ENCODE measurements at regions not wholly inside any gene's neighbourhood (a gene's known extent, or its start where the extent isn't known, plus 50 kb on each side); places are given as distances from the start of the nearest gene placed in this dataset.

DNA sequence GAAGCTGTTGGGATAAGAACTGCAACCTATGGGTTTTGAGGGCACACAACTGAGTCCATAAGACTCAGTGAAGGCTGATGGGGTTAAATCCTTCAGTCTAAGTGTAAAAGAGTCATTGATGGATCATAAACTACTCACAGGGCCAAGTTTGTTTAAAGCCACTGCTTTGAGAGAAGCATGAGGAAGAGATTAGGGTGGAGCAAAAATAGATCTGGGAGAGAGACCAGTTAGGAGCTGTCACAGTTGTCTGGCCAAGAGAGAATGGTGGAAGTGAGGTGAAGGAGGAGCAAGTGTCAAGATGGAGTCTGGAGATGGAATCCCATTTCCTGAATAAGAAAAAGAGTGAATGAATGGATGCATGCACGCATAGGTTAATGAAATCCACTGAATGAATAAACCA lies 379.1 kb upstream of the CDH11 start:
- ATAC-seq: no peak
- no peak overlapping the region for H3K27ac Mint-ChIP-seq
- TF ChIP-seq NFYB (CRISPR knock-in tag; conservative IDR thresholded peaks at IDR 0.05; ENCODE audit: low read depth): no peak
- no peak for TF ChIP-seq NR3C1 (CRISPR knock-in tag; conservative IDR thresholded peaks at IDR 0.05; ENCODE audit: low read depth)
- no peak for TF ChIP-seq ZNF219 (CRISPR knock-in tag; IDR thresholded peaks at IDR 0.05; ENCODE audit: borderline replicate concordance)
- TF ChIP-seq TEAD1 (CRISPR knock-in tag; IDR thresholded peaks at IDR 0.05): no peak
- no peak for TF ChIP-seq CREB1 (CRISPR knock-in tag; IDR thresholded peaks at IDR 0.05)
- TF ChIP-seq, protein P1, sequence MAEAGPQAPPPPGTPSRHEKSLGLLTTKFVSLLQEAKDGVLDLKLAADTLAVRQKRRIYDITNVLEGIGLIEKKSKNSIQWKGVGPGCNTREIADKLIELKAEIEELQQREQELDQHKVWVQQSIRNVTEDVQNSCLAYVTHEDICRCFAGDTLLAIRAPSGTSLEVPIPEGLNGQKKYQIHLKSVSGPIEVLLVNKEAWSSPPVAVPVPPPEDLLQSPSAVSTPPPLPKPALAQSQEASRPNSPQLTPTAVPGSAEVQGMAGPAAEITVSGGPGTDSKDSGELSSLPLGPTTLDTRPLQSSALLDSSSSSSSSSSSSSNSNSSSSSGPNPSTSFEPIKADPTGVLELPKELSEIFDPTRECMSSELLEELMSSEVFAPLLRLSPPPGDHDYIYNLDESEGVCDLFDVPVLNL (CRISPR knock-in tag; IDR thresholded peaks at IDR 0.05; ENCODE audit: borderline replicate concordance, low read depth): no peak
- TF ChIP-seq, protein P2, sequence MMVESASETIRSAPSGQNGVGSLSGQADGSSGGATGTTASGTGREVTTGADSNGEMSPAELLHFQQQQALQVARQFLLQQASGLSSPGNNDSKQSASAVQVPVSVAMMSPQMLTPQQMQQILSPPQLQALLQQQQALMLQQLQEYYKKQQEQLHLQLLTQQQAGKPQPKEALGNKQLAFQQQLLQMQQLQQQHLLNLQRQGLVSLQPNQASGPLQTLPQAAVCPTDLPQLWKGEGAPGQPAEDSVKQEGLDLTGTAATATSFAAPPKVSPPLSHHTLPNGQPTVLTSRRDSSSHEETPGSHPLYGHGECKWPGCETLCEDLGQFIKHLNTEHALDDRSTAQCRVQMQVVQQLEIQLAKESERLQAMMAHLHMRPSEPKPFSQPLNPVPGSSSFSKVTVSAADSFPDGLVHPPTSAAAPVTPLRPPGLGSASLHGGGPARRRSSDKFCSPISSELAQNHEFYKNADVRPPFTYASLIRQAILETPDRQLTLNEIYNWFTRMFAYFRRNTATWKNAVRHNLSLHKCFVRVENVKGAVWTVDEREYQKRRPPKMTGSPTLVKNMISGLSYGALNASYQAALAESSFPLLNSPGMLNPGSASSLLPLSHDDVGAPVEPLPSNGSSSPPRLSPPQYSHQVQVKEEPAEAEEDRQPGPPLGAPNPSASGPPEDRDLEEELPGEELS (CRISPR knock-in tag; IDR thresholded peaks at IDR 0.05): no peak
- TF ChIP-seq, protein P3, sequence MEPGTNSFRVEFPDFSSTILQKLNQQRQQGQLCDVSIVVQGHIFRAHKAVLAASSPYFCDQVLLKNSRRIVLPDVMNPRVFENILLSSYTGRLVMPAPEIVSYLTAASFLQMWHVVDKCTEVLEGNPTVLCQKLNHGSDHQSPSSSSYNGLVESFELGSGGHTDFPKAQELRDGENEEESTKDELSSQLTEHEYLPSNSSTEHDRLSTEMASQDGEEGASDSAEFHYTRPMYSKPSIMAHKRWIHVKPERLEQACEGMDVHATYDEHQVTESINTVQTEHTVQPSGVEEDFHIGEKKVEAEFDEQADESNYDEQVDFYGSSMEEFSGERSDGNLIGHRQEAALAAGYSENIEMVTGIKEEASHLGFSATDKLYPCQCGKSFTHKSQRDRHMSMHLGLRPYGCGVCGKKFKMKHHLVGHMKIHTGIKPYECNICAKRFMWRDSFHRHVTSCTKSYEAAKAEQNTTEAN (CRISPR knock-in tag; IDR thresholded peaks at IDR 0.05): no peak
- no peak for TF ChIP-seq JUN (CRISPR knock-in tag; IDR thresholded peaks at IDR 0.05)
- no peak for TF ChIP-seq ZNF232 (CRISPR knock-in tag; IDR thresholded peaks at IDR 0.05)
- no peak for TF ChIP-seq KAT7 (CRISPR knock-in tag; IDR thresholded peaks at IDR 0.05; ENCODE audit: borderline replicate concordance)
- TF ChIP-seq, protein P4, sequence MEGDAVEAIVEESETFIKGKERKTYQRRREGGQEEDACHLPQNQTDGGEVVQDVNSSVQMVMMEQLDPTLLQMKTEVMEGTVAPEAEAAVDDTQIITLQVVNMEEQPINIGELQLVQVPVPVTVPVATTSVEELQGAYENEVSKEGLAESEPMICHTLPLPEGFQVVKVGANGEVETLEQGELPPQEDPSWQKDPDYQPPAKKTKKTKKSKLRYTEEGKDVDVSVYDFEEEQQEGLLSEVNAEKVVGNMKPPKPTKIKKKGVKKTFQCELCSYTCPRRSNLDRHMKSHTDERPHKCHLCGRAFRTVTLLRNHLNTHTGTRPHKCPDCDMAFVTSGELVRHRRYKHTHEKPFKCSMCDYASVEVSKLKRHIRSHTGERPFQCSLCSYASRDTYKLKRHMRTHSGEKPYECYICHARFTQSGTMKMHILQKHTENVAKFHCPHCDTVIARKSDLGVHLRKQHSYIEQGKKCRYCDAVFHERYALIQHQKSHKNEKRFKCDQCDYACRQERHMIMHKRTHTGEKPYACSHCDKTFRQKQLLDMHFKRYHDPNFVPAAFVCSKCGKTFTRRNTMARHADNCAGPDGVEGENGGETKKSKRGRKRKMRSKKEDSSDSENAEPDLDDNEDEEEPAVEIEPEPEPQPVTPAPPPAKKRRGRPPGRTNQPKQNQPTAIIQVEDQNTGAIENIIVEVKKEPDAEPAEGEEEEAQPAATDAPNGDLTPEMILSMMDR (IDR thresholded peaks at IDR 0.05): no peak
- no peak for TF ChIP-seq TP53 (CRISPR knock-in tag; IDR thresholded peaks at IDR 0.05)
- TF ChIP-seq NR2C2 (CRISPR knock-in tag; IDR thresholded peaks at IDR 0.05): no peak
- TF ChIP-seq ZNF317 (CRISPR knock-in tag; IDR thresholded peaks at IDR 0.05; ENCODE audit: borderline replicate concordance, low read depth): no peak
- TF ChIP-seq ZNF416 (CRISPR knock-in tag; IDR thresholded peaks at IDR 0.05): no peak
- TF ChIP-seq, protein P5, sequence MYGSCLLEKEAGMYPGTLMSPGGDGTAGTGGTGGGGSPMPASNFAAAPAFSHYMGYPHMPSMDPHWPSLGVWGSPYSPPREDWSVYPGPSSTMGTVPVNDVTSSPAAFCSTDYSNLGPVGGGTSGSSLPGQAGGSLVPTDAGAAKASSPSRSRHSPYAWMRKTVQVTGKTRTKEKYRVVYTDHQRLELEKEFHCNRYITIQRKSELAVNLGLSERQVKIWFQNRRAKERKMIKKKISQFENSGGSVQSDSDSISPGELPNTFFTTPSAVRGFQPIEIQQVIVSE (CRISPR knock-in tag; IDR thresholded peaks at IDR 0.05; ENCODE audit: borderline replicate concordance): no peak
- H3K9me3 Mint-ChIP-seq: no peaks in the 10 kb centered on the region
- DNase-seq (ENCODE audit: low spot score): no peak
- POLR2A ChIA-PET: interaction anchor here (0.6 kb wide), 1 partner anchor 325 kb away, joined by 4 read pairs; no protein-coding TSS in a partner anchor
- peaks cover 8% of the 10 kb centered on the region; the same call in 1 of the 2 replicates for H3K27me3 Mint-ChIP-seq (ENCODE audit: low read depth)
- no peaks in the 10 kb centered on the region for H3K36me3 Mint-ChIP-seq
- CTCF ChIA-PET: no interaction called here
- no peak overlapping the region for H3K4me3 Mint-ChIP-seq
- peaks cover 22% of the 10 kb centered on the region for H3K4me1 Mint-ChIP-seq

DNA sequence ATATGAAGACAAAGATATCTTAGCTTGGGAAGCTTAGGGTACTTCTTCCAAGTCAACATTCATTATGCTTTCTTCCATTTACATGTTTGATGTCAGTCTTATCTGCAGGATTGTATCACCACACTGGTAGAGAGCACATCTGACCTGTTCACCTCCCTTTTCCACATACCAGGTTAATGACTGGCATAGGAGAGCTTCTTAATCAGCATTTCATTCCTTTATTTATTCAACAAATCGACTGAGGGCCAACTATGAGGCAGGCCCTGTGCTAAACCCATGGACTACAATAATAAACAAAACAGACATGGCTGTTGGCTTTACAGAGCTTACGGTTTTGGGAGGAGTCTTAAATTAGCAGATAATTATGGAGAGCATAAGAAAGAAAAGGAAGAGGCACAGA lies 378.1 kb upstream of the CDH11 start:
- TF ChIP-seq FOXK1 (CRISPR knock-in tag; IDR thresholded peaks at IDR 0.05): no peak
- no peak for TF ChIP-seq ZNF232 (CRISPR knock-in tag; IDR thresholded peaks at IDR 0.05)
- TF ChIP-seq, protein P6, sequence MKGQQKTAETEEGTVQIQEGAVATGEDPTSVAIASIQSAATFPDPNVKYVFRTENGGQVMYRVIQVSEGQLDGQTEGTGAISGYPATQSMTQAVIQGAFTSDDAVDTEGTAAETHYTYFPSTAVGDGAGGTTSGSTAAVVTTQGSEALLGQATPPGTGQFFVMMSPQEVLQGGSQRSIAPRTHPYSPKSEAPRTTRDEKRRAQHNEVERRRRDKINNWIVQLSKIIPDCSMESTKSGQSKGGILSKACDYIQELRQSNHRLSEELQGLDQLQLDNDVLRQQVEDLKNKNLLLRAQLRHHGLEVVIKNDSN (CRISPR knock-in tag; IDR thresholded peaks at IDR 0.05): no peak
- TF ChIP-seq FOXP1 (CRISPR knock-in tag; IDR thresholded peaks at IDR 0.05; ENCODE audit: borderline replicate concordance): no peak
- TF ChIP-seq, protein P7, sequence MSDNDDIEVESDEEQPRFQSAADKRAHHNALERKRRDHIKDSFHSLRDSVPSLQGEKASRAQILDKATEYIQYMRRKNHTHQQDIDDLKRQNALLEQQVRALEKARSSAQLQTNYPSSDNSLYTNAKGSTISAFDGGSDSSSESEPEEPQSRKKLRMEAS (CRISPR knock-in tag; IDR thresholded peaks at IDR 0.05): no peak
- TF ChIP-seq TCF7 (CRISPR knock-in tag; IDR thresholded peaks at IDR 0.05; ENCODE audit: low read depth): no peak
- TF ChIP-seq ETV6 (CRISPR knock-in tag; IDR thresholded peaks at IDR 0.05): no peak
- no peak for TF ChIP-seq NFE2L1 (CRISPR knock-in tag; IDR thresholded peaks at IDR 0.05)
- TF ChIP-seq NFATC4 (CRISPR knock-in tag; IDR thresholded peaks at IDR 0.05): no peak
- ATAC-seq: no peak
- Mint-ChIP-seq H3K27me3 (ENCODE audit: low read depth) (peaks cover 8% of the 10 kb centered on the region; the same call in 1 of the 2 replicates), H3K4me1 (peaks cover 28% of the 10 kb centered on the region), H3K27ac (no peak overlapping the region), H3K36me3 (no peaks in the 10 kb centered on the region), H3K4me3 (no peak overlapping the region), H3K9me3 (no peaks in the 10 kb centered on the region)
- POLR2A ChIA-PET: no interaction called here
- no peak for DNase-seq (ENCODE audit: low spot score)
- CTCF ChIA-PET: no interaction called here

Measured in WTC11 (cell line).